ENCODE measurements at regions not wholly inside any gene's neighbourhood (a gene's known extent, or its start where the extent isn't known, plus 50 kb on each side); places are given as distances from the start of the nearest gene placed in this dataset.
"Not testable (repeated sequence)": the region's sequence is repeated elsewhere in the genome, so short reads cannot be mapped to it uniquely, and the experiment has no call there.

GRCh38 chr11:95641495-95641894 lies 148.1 kb downstream of the FAM76B start:
- no peak for DNase-seq

- DNase-seq, result no peak
Observed at GRCh38 chr11:95638501-95638900, 151.1 kb downstream of the FAM76B start.

- no peak for DNase-seq
Observed at GRCh38 chr11:95625164-95625900, 164.2 kb downstream of the FAM76B start.

GRCh38 chr11:95616256-95616804 lies 173.3 kb downstream of the FAM76B start:
- DNase-seq, result no peak

- no peak for DNase-seq
Observed at GRCh38 chr11:95611827-95612226, 177.8 kb downstream of the FAM76B start.

GRCh38 chr11:95610185-95610584 lies 179.4 kb downstream of the FAM76B start:
- DNase-seq, result not testable (repeated sequence)

- no peak for DNase-seq
Observed at GRCh38 chr11:95608093-95608492, 181.5 kb downstream of the FAM76B start.

GRCh38 chr11:95606824-95607223 lies 182.8 kb downstream of the FAM76B start:
- no peak for DNase-seq

- DNase-seq, result no peak
Observed at GRCh38 chr11:95605271-95605940, 184.2 kb downstream of the FAM76B start.

GRCh38 chr11:95599959-95600586 lies 189.5 kb downstream of the FAM76B start:
- DNase-seq, result no peak

GRCh38 chr11:95595973-95596489 lies 193.6 kb downstream of the FAM76B start:
- no peak for DNase-seq

GRCh38 chr11:95595541-95595940 lies 194.0 kb downstream of the FAM76B start:
- no peak for DNase-seq

- no peak for DNase-seq
Observed at GRCh38 chr11:95593111-95593510, 196.5 kb downstream of the FAM76B start.

GRCh38 chr11:95592471-95592870 lies 197.1 kb downstream of the FAM76B start:
- no peak for DNase-seq

GRCh38 chr11:95589893-95590612 lies 199.5 kb downstream of the FAM76B start:
- no peak for DNase-seq

GRCh38 chr11:95588821-95589220 lies 200.8 kb downstream of the FAM76B start:
- DNase-seq, result no peak

GRCh38 chr11:95586661-95587060 lies 202.9 kb downstream of the FAM76B start:
- no peak for DNase-seq

GRCh38 chr11:95586155-95586554 lies 203.4 kb downstream of the FAM76B start:
- DNase-seq, result no peak

GRCh38 chr11:95585752-95586077 lies 203.9 kb downstream of the FAM76B start:
- DNase-seq, result no peak

- no peak for DNase-seq
Observed at GRCh38 chr11:95585069-95585751, 204.4 kb downstream of the FAM76B start.

GRCh38 chr11:95584589-95584988 lies 205.0 kb downstream of the FAM76B start:
- no peak for DNase-seq

- no peak for DNase-seq
Observed at GRCh38 chr11:95584180-95584579, 205.4 kb downstream of the FAM76B start.

Data from NCI-H510A (cell line).